SK-N-MC (cell line): ENCODE measurements at regions not wholly inside any gene's neighbourhood (a gene's known extent, or its start where the extent isn't known, plus 50 kb on each side); places are given as distances from the start of the nearest gene placed in this dataset.

ENCODE experiments used
- EZH2 ChIP-seq: fragments of 200-600 bp; sonication (generic); IDR thresholded peaks from one replicate; pipeline ENCODE4 v1.6.1; 2017; ENCODE audit warnings: antibody characterized with exemption
- POLR2AphosphoS5 ChIP-seq: IDR thresholded peaks from 2 replicates; pipeline ENCODE4 v1.6.1; 2012; ENCODE audit warnings: mild to moderate bottlenecking, low read depth, low read length, borderline replicate concordance

- TF ChIP-seq EZH2, result no peak
- no peak for TF ChIP-seq POLR2AphosphoS5
These were observed 51.6 kb upstream of the MYL2 start for GRCh38 chr12:110971936-110972335.
